Neural progenitor cell (in vitro differentiated cells): ENCODE measurements at regions not wholly inside any gene's neighbourhood (a gene's known extent, or its start where the extent isn't known, plus 50 kb on each side); places are given as distances from the start of the nearest gene placed in this dataset.

Source experiments
- CTCF ChIP-seq: fragments of 200-600 bp; sonication (generic); IDR thresholded peaks from 2 replicates; pipeline ENCODE4 v1.5.1; 2017; ENCODE audit warnings: antibody characterized with exemption, mild to moderate bottlenecking
- EZH2 ChIP-seq: fragments of 200-600 bp; sonication (generic); IDR thresholded peaks from 2 replicates; pipeline ENCODE4 v1.6.1; 2017; ENCODE audit warnings: antibody characterized with exemption, mild to moderate bottlenecking, moderate library complexity

- no peak for TF ChIP-seq CTCF
- TF ChIP-seq EZH2 = no peak
These were observed 139.4 kb upstream of the SHH start for GRCh38 chr7:155951554-155952158.
